ENCODE measurements at regions not wholly inside any gene's neighbourhood (a gene's known extent, or its start where the extent isn't known, plus 50 kb on each side); places are given as distances from the start of the nearest gene placed in this dataset.
"Not testable (repeated sequence)": the region's sequence is repeated elsewhere in the genome, so short reads cannot be mapped to it uniquely, and the experiment has no call there.

DNA sequence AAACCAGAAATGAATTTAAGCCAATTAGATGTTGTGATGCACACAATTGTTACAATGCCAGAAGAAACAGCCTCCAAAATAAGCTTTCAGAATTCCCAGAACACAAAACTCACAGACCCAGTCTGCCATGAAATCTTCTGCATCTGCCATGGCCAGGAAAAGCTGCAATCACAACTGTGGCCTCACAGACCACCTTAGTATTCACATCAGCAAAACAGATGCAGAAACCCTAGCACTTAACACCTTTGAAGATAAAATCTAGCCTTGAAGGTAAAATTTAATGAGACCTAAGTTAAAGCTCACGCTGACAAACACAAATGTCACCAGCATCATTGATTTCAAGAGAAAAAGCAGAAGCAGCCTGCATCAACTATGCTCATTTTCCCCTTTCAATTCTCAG is 566.8 kb upstream of the TMPRSS15 start:
- no peak for DNase-seq

DNA sequence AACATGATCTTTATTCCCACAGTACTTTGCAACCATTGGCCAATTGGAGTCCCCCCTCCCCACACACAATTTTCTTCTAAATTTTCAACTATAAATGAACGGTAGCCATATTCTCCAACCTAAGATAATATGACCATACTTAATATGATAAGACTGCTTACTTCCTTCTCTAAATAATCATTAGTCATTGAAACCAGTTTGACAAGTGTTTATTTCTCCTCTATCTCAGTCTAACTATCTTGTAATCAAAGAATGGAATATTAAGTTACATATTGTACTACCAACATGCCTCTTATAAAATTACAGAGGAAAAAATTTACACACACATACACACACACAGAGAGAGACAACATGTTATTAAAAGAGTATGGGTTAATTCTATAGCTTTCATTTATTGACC is 567.4 kb upstream of the TMPRSS15 start:
- DNase-seq = no peak

- no peak for DNase-seq
Observed at GRCh38 chr21:18985584-18985983, 582.0 kb upstream of the TMPRSS15 start.

DNA sequence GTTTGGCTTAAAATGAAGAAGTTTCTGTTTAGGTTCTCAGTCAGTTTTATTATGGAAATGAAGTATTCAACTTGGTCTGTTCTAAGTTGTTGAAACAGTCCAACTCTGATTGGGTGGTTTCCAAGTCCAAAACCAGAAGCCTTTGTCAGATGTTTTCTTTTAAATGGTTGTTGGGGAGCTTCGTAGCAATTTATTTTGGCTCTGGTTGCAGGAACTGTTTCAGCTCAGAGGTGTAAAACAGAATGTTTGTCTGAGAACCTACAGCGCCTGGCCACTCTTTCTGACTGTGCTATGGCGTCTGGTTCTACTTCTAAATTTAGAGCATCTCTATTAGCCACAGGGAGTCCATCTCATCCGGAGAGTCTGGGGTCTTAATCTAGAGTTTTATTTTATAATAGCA is 582.6 kb upstream of the TMPRSS15 start:
- no peak for DNase-seq

DNA sequence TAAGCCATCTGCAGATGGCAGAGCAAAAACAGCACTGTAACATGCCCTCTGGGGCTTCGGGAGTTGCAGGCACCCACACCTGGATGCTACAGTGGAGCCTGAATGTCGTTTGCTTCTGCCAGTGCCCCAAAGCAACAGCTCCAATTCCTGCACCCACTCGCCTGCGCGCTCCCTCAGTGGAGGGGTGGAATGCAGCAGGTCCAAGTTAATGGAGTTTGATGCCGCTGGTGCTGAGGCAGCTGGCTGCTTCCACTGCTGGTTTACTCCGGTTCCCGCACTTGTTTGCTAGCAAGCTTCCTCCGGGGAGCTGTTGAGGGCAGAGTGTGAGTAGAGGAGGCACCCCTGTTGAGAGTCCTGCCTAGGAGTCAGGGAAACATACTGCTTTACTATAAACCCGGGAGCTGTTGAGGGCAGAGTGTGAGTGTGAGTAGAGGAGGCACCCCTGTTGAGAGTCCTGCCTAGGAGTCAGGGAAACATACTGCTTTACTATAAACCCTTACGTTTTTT is 584.0 kb upstream of the TMPRSS15 start:
- DNase-seq = no peak

- no peak for DNase-seq
Observed at GRCh38 chr21:18989953-18990495, 586.4 kb upstream of the TMPRSS15 start.

DNA sequence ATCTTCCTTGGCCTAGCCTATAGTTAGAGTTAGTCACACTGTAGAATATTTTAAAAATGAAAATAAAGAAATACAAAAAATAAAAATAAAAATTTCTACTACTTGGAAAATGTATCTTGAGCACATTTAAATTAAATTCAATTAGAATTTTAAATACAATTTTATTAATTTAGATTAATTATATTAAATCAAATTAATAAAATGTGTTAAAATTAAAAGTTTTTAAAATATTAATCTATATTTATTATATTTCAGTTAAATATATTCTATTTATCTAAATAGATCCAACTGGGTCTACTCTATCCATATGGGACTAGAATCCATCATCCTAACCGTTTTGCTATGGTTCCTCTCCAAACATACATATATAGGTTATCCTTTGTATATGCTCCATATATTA is 588.3 kb upstream of the TMPRSS15 start:
- no peak for DNase-seq

GRCh38 chr21:19010251-19010650 is 606.7 kb upstream of the TMPRSS15 start:
- no peak for DNase-seq

DNA sequence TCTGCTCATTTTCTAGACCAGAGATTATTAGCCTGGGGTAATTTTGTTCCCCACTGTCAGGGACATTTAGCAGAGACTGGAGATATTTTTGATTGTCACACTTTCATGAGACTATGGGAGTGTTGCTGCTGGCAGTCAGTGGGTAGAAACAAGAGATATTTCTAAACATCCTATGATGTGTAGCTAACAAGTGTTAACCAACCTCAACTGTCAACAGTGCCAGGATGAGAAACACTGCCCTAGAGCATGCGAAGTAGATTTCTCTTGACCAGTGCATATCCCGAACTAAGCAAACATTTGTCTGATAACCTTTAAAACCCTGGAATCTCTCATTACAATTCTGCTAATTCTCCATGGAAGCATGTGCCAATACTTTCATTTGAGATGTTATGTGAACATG is 607.4 kb upstream of the TMPRSS15 start:
- DNase-seq = no peak

DNA sequence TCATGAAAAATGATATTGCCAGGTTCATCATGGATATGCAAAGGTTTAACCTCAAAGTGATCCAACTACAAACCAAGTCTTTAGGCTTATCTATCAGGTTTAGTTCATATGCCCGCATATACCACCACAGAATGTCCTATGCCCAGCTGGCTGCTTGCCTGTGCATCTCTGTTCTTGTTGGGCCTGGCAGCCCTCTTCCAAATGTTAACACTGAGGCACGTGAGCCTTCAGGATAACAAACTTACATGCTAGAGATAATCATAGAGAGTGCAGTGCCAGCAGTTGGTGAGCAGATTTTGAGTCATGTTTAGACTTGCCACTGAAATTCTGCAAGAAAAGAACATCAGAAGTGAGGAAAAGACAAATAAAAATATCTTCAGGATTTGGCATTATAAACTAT is 607.9 kb upstream of the TMPRSS15 start:
- DNase-seq = no peak

GRCh38 chr21:19013916-19014315 is 610.3 kb upstream of the TMPRSS15 start:
- no peak for DNase-seq

DNA sequence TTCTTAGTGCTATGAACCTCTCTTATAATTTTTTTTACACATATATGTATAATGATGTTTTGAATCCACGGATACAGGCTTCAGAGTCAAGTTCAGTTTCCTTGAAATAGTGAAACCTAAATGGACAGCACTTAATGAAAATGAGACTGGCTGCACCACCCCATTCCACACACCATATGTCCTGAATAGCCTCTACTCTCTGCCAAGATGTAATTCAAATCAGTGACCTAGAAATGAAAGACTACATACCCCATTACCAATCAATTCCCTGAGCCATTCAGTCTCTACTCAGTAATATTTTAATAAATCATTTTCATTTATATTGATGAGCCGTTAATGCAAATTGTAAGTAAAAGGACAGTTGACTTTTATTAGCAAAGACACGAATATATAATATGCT is 614.9 kb upstream of the TMPRSS15 start:
- no peak for DNase-seq

- no peak for DNase-seq
Observed at GRCh38 chr21:19022978-19023377, 619.4 kb upstream of the TMPRSS15 start.

- DNase-seq = no peak
Observed at GRCh38 chr21:19026911-19027310, 623.3 kb upstream of the TMPRSS15 start.

DNA sequence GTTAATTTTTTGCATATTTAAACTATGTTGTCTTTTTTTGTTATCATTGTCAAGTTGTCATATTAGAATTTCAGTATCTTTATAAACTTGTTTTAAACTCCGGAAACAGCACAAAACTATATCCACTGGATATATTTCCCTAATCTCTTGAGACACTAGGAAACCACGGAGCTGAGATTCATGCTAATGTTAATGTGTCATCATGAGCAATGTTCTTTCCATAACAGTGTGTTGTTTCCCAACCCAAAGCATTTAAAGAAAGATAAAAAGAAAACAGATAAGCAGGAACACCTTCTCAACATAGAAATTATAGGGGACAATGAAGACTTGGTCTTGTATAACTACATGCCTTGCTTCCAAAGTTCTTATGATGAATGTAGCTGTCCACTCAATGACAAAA is 626.2 kb upstream of the TMPRSS15 start:
- DNase-seq = no peak

DNA sequence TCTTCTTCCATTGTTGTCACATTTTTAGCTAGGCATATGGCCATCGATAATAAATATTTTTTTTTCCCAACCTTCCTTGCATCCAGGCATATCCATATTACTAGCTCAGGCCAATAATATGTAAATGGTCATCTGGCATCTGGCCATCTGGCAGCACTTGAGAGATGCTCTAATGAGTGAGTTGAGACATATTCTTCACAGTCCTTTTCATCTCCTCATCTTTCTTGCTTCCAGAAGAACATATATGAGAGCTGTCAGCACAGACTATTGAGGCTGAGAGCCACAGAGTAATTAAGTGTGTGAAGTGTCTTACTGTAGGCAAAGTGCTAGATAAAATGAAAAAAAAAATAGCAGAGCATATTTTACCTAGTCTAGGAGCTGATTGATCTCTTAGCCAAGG is 628.4 kb upstream of the TMPRSS15 start:
- DNase-seq = no peak

GRCh38 chr21:19034041-19034440 is 630.5 kb upstream of the TMPRSS15 start:
- DNase-seq = no peak

DNA sequence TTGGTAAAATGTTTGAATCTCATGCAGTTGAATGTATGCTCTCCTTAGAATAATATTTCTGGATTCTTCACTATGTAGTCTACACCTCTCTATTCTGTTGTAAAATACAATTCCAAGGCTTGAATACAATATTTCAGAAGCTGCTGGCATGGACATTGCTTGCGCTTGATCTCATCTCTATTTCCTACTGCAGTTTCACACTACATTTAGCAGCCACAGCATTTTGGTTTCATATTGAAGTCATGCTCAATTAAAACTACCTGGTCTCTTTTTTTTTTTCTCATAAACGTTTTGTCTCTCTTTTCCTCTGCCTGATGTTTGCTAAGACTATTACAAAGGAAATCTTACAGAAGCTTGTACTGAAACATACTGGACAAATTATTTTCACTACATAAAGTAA is 631.0 kb upstream of the TMPRSS15 start:
- DNase-seq = no peak

- DNase-seq = no peak
Observed at GRCh38 chr21:19045876-19046275, 642.3 kb upstream of the TMPRSS15 start.

- no peak for DNase-seq
Observed at GRCh38 chr21:19048098-19048672, 644.6 kb upstream of the TMPRSS15 start.

- no peak for DNase-seq
Observed at GRCh38 chr21:19049567-19049966, 646.0 kb upstream of the TMPRSS15 start.

- DNase-seq = no peak
Observed at GRCh38 chr21:19065164-19065563, 661.6 kb upstream of the TMPRSS15 start.

- DNase-seq = no peak
Observed at GRCh38 chr21:19076031-19076430, 672.4 kb upstream of the TMPRSS15 start.

GRCh38 chr21:19109694-19110093 is 706.1 kb upstream of the TMPRSS15 start:
- no peak for DNase-seq

- DNase-seq = not testable (repeated sequence)
Observed at GRCh38 chr21:19119259-19119658, 715.7 kb upstream of the TMPRSS15 start.

Data from KG1 (cell line).